OCI-LY1 (cell line): ENCODE measurements at regions not wholly inside any gene's neighbourhood (a gene's known extent, or its start where the extent isn't known, plus 50 kb on each side); places are given as distances from the start of the nearest gene placed in this dataset.

Experiments
- EZH2 ChIP-seq: fragments of 200-600 bp; sonication (generic), shearing (Covaris generic); IDR thresholded peaks from 2 replicates; pipeline ENCODE4 v1.8.0; 2017; ENCODE audit warnings: borderline replicate concordance, mixed run types, mild to moderate bottlenecking, antibody characterized with exemption, low read length, moderate library complexity, mixed read lengths
- TF ChIP-seq, protein P1 (sequence below): fragments of 200-600 bp; sonication (generic), shearing (Covaris generic); IDR thresholded peaks from 2 replicates; pipeline ENCODE4 v1.5.1; 2017; ENCODE audit warnings: mild to moderate bottlenecking, antibody characterized with exemption, low read length, moderate library complexity, mixed read lengths

DNA sequence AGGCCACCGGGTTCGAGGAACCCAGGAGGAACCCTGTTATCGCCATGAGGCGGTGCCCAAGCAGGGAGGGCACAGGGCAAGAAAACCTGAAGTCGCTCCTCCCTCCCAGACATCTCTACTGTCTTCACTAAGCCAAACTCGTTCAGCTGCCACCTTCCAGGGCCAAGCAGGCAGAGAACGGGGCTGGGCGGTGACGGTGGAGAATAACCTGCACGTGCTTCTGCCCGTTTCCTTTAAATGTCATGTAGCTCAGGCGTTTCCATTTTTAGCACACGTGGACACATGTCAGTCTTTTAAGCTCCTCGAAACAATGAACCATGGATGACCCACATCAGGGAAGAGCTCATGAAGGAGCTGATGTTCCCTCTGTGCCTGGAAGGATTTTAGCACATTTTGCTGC is 124.3 kb upstream of the KLF6 start:
- TF ChIP-seq, protein P1, sequence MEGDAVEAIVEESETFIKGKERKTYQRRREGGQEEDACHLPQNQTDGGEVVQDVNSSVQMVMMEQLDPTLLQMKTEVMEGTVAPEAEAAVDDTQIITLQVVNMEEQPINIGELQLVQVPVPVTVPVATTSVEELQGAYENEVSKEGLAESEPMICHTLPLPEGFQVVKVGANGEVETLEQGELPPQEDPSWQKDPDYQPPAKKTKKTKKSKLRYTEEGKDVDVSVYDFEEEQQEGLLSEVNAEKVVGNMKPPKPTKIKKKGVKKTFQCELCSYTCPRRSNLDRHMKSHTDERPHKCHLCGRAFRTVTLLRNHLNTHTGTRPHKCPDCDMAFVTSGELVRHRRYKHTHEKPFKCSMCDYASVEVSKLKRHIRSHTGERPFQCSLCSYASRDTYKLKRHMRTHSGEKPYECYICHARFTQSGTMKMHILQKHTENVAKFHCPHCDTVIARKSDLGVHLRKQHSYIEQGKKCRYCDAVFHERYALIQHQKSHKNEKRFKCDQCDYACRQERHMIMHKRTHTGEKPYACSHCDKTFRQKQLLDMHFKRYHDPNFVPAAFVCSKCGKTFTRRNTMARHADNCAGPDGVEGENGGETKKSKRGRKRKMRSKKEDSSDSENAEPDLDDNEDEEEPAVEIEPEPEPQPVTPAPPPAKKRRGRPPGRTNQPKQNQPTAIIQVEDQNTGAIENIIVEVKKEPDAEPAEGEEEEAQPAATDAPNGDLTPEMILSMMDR = no peak
- TF ChIP-seq EZH2 = no peak
